Neural cell (in vitro differentiated cells): ENCODE measurements at regions not wholly inside any gene's neighbourhood (a gene's known extent, or its start where the extent isn't known, plus 50 kb on each side); places are given as distances from the start of the nearest gene placed in this dataset.

ENCODE experiments used
- H2AFZ ChIP-seq: fragments of 200-600, 300-800 bp; sonication (generic), shearing (Covaris generic); 2 replicates; pipeline ENCODE4 v1.6.0; 2014; ENCODE audit warnings: low read depth, mild to moderate bottlenecking, antibody characterized with exemption, low read length, moderate library complexity
- H3F3A ChIP-seq: fragments of 200-600 bp; shearing (Covaris generic); 2 replicates; pipeline ENCODE4 v1.6.1; 2016; ENCODE audit warnings: mild to moderate bottlenecking, moderate library complexity, mixed read lengths, antibody characterized with exemption, low read length; ENCODE audit not compliant: insufficient read depth, poor library complexity, severe bottlenecking
- H3K27ac ChIP-seq: fragments of 200-600, 300-800 bp; sonication (generic), shearing (Covaris generic); 2 replicates; pipeline ENCODE4 v1.5.1; 2014; ENCODE audit warnings: mild to moderate bottlenecking, low read length, moderate library complexity
- H3K27me3 ChIP-seq: fragments of 300-800, 200-600 bp; sonication (generic), shearing (Covaris generic); 2 replicates; pipeline ENCODE4 v1.6.0; 2014; ENCODE audit warnings: mild to moderate bottlenecking, low read depth, low read length, moderate library complexity; ENCODE audit not compliant: insufficient read depth
- H3K36me3 ChIP-seq: fragments of 300-800, 200-600 bp; sonication (generic), shearing (Covaris generic); 2 replicates; pipeline ENCODE4 v1.5.1; 2014; ENCODE audit warnings: mild to moderate bottlenecking, antibody characterized with exemption, low read length, moderate library complexity; ENCODE audit not compliant: insufficient read depth
- H3K4me2 ChIP-seq: fragments of 300-800, 200-600 bp; sonication (generic), shearing (Covaris generic); 2 replicates; pipeline ENCODE4 v1.6.0; 2014; ENCODE audit warnings: mild to moderate bottlenecking, low read length
- H3K4me3 ChIP-seq: fragments of 300-800, 200-600 bp; sonication (generic), shearing (Covaris generic); 2 replicates; pipeline ENCODE4 v1.5.1; 2014; ENCODE audit warnings: mild to moderate bottlenecking, low read length, moderate library complexity
- H3K79me2 ChIP-seq: fragments of 200-600 bp; shearing (Covaris generic); replicated peaks from 2 replicates; pipeline ENCODE4 v1.6.0; 2014; ENCODE audit warnings: mild to moderate bottlenecking, low read length, moderate library complexity; ENCODE audit not compliant: insufficient read depth
- H3K9ac ChIP-seq: fragments of 300-800, 200-600 bp; sonication (generic), shearing (Covaris generic); 2 replicates; pipeline ENCODE4 v1.6.1; 2016; ENCODE audit warnings: mild to moderate bottlenecking, low read length, mixed read lengths
- H3K9me2 ChIP-seq: fragments of 200-600 bp; shearing (Covaris generic); 2 replicates; pipeline ENCODE4 v1.6.1; 2016; ENCODE audit warnings: mild to moderate bottlenecking, low read length, mixed read lengths; ENCODE audit not compliant: insufficient read depth
- H3K9me3 ChIP-seq: fragments of 200-600, 300-800 bp; sonication (generic), shearing (Covaris generic); 2 replicates; pipeline ENCODE4 v1.6.1; 2016; ENCODE audit warnings: mild to moderate bottlenecking, mixed run types, low read length, moderate library complexity, mixed read lengths
- H4K20me1 ChIP-seq: fragments of 200-600 bp; shearing (Covaris generic); 2 replicates; pipeline ENCODE4 v1.6.1; 2016; ENCODE audit warnings: mild to moderate bottlenecking, mixed run types; ENCODE audit not compliant: insufficient read depth
- CTCF ChIP-seq: fragments of 450-650 bp; IDR thresholded peaks from 2 replicates; pipeline ENCODE4 v1.5.1; 2014; ENCODE audit warnings: antibody characterized with exemption, mild to moderate bottlenecking, moderate library complexity; ENCODE audit not compliant: poor library complexity, severe bottlenecking
- EP300 ChIP-seq: fragments of 450-650 bp; conservative IDR thresholded peaks from 2 replicates; pipeline ENCODE4 v1.6.1; 2014; ENCODE audit warnings: antibody characterized with exemption, mild to moderate bottlenecking, moderate library complexity; ENCODE audit not compliant: poor library complexity, severe bottlenecking
- EZH2 ChIP-seq: fragments of 200-600, 300-800 bp; shearing (Covaris generic), sonication (generic); IDR thresholded peaks from 2 replicates; pipeline ENCODE4 v1.6.1; 2014; ENCODE audit warnings: antibody characterized with exemption, low read length, borderline replicate concordance, mild to moderate bottlenecking; ENCODE audit not compliant: insufficient read depth, poor library complexity, severe bottlenecking
- MXI1 ChIP-seq: fragments of 450-650 bp; conservative IDR thresholded peaks from 2 replicates; pipeline ENCODE4 v1.6.1; 2014; ENCODE audit warnings: antibody characterized with exemption, mild to moderate bottlenecking; ENCODE audit not compliant: poor library complexity, severe bottlenecking
- POLR2AphosphoS5 ChIP-seq: IDR thresholded peaks from 2 replicates; pipeline ENCODE4 v1.6.1; 2012
- RAD21 ChIP-seq: fragments of 450-650 bp; conservative IDR thresholded peaks from 2 replicates; pipeline ENCODE4 v1.6.1; 2014; ENCODE audit warnings: antibody characterized with exemption, mild to moderate bottlenecking, moderate library complexity
- REST ChIP-seq: IDR thresholded peaks from 2 replicates; pipeline ENCODE4 v1.6.1; 2012; ENCODE audit warnings: borderline replicate concordance
- SMC3 ChIP-seq: fragments of 450-650 bp; conservative IDR thresholded peaks from 2 replicates; pipeline ENCODE4 v1.6.1; 2014; ENCODE audit warnings: antibody characterized with exemption, mild to moderate bottlenecking, moderate library complexity; ENCODE audit not compliant: poor library complexity
- TAF1 ChIP-seq: IDR thresholded peaks from 2 replicates; pipeline ENCODE4 v1.6.1; 2012; ENCODE audit warnings: low read depth

DNA sequence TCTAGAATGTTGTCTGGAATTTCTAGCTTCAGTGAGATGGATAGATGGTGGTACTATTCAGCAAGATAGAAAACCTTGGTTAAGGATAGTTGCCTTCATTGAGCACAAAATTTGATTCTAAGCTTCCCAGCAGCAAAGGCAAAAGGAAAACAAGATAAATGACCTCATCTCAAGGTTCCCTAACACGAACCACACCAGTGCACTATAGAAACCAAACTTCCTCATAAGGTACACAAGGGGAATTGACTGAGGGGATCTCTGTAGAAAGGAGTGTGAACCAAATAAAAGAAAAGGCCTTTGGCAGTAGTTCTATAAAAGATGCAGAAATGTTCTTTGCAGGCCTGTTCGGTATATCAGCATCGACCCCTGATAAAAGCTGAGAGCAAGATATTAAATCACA, 288.9 kb downstream of the SHQ1 start:
- Histone ChIP-seq H3K27ac (no peak overlapping the region), H3K9ac (no peak overlapping the region), H3F3A (no peaks in the 10 kb centered on the region), H2AFZ (no peak overlapping the region), H3K79me2 (no peaks in the 10 kb centered on the region), H4K20me1 (no peaks in the 10 kb centered on the region), H3K9me2 (no peaks in the 10 kb centered on the region), H3K27me3 (no peaks in the 10 kb centered on the region), H3K9me3 (no peaks in the 10 kb centered on the region), H3K4me3 (no peak overlapping the region), H3K36me3 (no peaks in the 10 kb centered on the region), H3K4me2 (no peak overlapping the region)
- TF ChIP-seq EZH2 (no peak), EP300 (no peak), MXI1 (no peak), CTCF (no peak), POLR2AphosphoS5 (no peak), RAD21 (no peak), SMC3 (no peak), TAF1 (no peak), REST (no peak)

- no peaks in the 10 kb centered on the region for H3K36me3 ChIP-seq
- no peak overlapping the region for H3K4me2 ChIP-seq
- H3K4me3 ChIP-seq = no peak overlapping the region
- H3K9me2 ChIP-seq = no peaks in the 10 kb centered on the region
- H3K9ac ChIP-seq = no peak overlapping the region
- H3K27me3 ChIP-seq = no peaks in the 10 kb centered on the region
- H3F3A ChIP-seq = no peaks in the 10 kb centered on the region
- H3K79me2 ChIP-seq = no peaks in the 10 kb centered on the region
- H3K9me3 ChIP-seq = no peaks in the 10 kb centered on the region
- no peaks in the 10 kb centered on the region for H4K20me1 ChIP-seq
- H3K27ac ChIP-seq = no peak overlapping the region
- H2AFZ ChIP-seq = no peak overlapping the region
- TF ChIP-seq SMC3 = no peak
Observed at GRCh38 chr3:72558001-72558400, 290.2 kb downstream of the SHQ1 start.

DNA sequence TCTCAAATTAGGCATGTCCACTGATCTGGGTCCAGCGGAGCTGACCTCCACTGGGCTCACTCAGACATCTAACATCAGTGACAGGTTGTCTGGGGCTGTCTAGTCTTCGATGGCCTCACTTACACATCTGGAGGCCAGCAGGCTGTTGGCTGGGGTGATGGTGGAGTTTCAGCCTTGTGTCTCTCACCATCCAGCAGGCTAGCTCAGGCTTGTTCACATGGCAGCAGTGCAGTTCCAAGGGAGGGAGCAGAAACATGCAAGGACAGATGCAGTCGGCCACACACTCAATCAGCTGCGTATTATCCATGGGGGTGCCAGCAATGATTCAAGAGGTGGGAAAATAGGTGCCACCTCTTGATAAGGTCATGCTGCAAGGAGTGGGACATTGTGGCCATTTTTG, 292.5 kb downstream of the SHQ1 start:
- Histone ChIP-seq H3K36me3 (no peaks in the 10 kb centered on the region), H3K9me2 (no peaks in the 10 kb centered on the region), H3F3A (no peaks in the 10 kb centered on the region), H3K9ac (no peak overlapping the region), H3K27ac (no peak overlapping the region), H2AFZ (no peak overlapping the region), H3K9me3 (no peaks in the 10 kb centered on the region), H3K27me3 (no peaks in the 10 kb centered on the region), H4K20me1 (no peaks in the 10 kb centered on the region), H3K4me3 (no peak overlapping the region), H3K79me2 (no peaks in the 10 kb centered on the region), H3K4me2 (no peak overlapping the region)
- TF ChIP-seq MXI1 (no peak), EZH2 (no peak), POLR2AphosphoS5 (no peak), TAF1 (no peak), CTCF (no peak), REST (no peak), SMC3 (no peak), RAD21 (no peak), EP300 (no peak)
